ENCODE measurements at regions not wholly inside any gene's neighbourhood (a gene's known extent, or its start where the extent isn't known, plus 50 kb on each side); places are given as distances from the start of the nearest gene placed in this dataset.

- Histone ChIP-seq H3K4me3 (no peak overlapping the region), H2AFZ (ENCODE audit: control insufficient read depth, low read depth, low read length) (no peak overlapping the region), H3K79me2 (ENCODE audit: control insufficient read depth, insufficient read depth, low read length) (no peaks in the 10 kb centered on the region), H3K27ac (ENCODE audit: control insufficient read depth, insufficient read depth) (no peak overlapping the region), H3K9ac (ENCODE audit: control insufficient read depth, insufficient read depth, low read length) (no peak overlapping the region), H3K4me2 (ENCODE audit: control insufficient read depth, insufficient read depth) (no peak overlapping the region), H3K27me3 (replicated peaks in 1 of 2; ENCODE audit: control insufficient read depth in 2 of 2, insufficient read depth in 2 of 2, low read length in 1 of 2) (no peaks in the 10 kb centered on the region), H4K20me1 (ENCODE audit: control insufficient read depth, insufficient read depth) (no peaks in the 10 kb centered on the region), H3K9me3 (replicated peaks; ENCODE audit: control insufficient read depth, insufficient read depth, low read length) (no peaks in the 10 kb centered on the region), H3K36me3 (ENCODE audit: control insufficient read depth in 2 of 2, insufficient read depth in 2 of 2, low read length in 1 of 2) (no peaks in the 10 kb centered on the region), H3K4me1 (ENCODE audit: control insufficient read depth, insufficient read depth, low read length) (no peaks in the 10 kb centered on the region)
- in situ Hi-C loops (cut with MboI) (no loop called here), intact Hi-C loops (cut with micrococcal nuclease; ENCODE audit: unreplicated experiment) (no loop called here)
- ChIA-PET POLR2A (interaction anchor here (0.6 kb wide), 1 partner anchor 146 kb away, joined by 3 read pairs; no protein-coding TSS in a partner anchor), RAD21 (ENCODE audit: unreplicated experiment) (no interaction called here), CTCF (no interaction called here), SMC1A (ENCODE audit: uncharacterized antibody, unreplicated experiment) (interaction anchor here (0.7 kb wide), 1 partner anchor 17 kb away, joined by 5 read pairs; no protein-coding TSS in a partner anchor)
- ATAC-seq (no peak), FAIRE-seq (no peak), DNase-seq (ENCODE audit: low read depth, low spot score) (no peak)
- WGBS (ENCODE audit: insufficient coverage, insufficient replicate concordance, low lambda C conversion rate, missing lambda C conversion rate), result 0% methylated on average over 1 of the region's 1 CpG
- no TSS peak for BruUV-seq (replicated peaks)
- TF ChIP-seq KAT2A (conservative IDR thresholded peaks at IDR 0.05; ENCODE audit: control insufficient read depth, low read depth, low read length) (no peak), CHD2 (IDR thresholded peaks at IDR 0.05; ENCODE audit: borderline replicate concordance, low read depth, low read length) (no peak), ZBTB40 (IDR thresholded peaks at IDR 0.05; ENCODE audit: borderline replicate concordance) (no peak), SREBF2 (IDR thresholded peaks at IDR 0.05; ENCODE audit: low read length) (no peak)
- TF ChIP-seq, protein P1, sequence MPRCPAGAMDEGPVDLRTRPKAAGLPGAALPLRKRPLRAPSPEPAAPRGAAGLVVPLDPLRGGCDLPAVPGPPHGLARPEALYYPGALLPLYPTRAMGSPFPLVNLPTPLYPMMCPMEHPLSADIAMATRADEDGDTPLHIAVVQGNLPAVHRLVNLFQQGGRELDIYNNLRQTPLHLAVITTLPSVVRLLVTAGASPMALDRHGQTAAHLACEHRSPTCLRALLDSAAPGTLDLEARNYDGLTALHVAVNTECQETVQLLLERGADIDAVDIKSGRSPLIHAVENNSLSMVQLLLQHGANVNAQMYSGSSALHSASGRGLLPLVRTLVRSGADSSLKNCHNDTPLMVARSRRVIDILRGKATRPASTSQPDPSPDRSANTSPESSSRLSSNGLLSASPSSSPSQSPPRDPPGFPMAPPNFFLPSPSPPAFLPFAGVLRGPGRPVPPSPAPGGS (IDR thresholded peaks at IDR 0.05; ENCODE audit: borderline replicate concordance, insufficient read depth, low read depth, low read length, poor library complexity, severe bottlenecking), result no peak
- TF ChIP-seq, protein P2, sequence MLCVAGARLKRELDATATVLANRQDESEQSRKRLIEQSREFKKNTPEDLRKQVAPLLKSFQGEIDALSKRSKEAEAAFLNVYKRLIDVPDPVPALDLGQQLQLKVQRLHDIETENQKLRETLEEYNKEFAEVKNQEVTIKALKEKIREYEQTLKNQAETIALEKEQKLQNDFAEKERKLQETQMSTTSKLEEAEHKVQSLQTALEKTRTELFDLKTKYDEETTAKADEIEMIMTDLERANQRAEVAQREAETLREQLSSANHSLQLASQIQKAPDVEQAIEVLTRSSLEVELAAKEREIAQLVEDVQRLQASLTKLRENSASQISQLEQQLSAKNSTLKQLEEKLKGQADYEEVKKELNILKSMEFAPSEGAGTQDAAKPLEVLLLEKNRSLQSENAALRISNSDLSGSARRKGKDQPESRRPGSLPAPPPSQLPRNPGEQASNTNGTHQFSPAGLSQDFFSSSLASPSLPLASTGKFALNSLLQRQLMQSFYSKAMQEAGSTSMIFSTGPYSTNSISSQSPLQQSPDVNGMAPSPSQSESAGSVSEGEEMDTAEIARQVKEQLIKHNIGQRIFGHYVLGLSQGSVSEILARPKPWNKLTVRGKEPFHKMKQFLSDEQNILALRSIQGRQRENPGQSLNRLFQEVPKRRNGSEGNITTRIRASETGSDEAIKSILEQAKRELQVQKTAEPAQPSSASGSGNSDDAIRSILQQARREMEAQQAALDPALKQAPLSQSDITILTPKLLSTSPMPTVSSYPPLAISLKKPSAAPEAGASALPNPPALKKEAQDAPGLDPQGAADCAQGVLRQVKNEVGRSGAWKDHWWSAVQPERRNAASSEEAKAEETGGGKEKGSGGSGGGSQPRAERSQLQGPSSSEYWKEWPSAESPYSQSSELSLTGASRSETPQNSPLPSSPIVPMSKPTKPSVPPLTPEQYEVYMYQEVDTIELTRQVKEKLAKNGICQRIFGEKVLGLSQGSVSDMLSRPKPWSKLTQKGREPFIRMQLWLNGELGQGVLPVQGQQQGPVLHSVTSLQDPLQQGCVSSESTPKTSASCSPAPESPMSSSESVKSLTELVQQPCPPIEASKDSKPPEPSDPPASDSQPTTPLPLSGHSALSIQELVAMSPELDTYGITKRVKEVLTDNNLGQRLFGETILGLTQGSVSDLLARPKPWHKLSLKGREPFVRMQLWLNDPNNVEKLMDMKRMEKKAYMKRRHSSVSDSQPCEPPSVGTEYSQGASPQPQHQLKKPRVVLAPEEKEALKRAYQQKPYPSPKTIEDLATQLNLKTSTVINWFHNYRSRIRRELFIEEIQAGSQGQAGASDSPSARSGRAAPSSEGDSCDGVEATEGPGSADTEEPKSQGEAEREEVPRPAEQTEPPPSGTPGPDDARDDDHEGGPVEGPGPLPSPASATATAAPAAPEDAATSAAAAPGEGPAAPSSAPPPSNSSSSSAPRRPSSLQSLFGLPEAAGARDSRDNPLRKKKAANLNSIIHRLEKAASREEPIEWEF (IDR thresholded peaks at IDR 0.05; ENCODE audit: insufficient replicate concordance, low read depth, low read length), result no peak
- TF ChIP-seq, protein P3, sequence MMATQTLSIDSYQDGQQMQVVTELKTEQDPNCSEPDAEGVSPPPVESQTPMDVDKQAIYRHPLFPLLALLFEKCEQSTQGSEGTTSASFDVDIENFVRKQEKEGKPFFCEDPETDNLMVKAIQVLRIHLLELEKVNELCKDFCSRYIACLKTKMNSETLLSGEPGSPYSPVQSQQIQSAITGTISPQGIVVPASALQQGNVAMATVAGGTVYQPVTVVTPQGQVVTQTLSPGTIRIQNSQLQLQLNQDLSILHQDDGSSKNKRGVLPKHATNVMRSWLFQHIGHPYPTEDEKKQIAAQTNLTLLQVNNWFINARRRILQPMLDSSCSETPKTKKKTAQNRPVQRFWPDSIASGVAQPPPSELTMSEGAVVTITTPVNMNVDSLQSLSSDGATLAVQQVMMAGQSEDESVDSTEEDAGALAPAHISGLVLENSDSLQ (IDR thresholded peaks at IDR 0.05), result no peak
- TF ChIP-seq, protein P4, sequence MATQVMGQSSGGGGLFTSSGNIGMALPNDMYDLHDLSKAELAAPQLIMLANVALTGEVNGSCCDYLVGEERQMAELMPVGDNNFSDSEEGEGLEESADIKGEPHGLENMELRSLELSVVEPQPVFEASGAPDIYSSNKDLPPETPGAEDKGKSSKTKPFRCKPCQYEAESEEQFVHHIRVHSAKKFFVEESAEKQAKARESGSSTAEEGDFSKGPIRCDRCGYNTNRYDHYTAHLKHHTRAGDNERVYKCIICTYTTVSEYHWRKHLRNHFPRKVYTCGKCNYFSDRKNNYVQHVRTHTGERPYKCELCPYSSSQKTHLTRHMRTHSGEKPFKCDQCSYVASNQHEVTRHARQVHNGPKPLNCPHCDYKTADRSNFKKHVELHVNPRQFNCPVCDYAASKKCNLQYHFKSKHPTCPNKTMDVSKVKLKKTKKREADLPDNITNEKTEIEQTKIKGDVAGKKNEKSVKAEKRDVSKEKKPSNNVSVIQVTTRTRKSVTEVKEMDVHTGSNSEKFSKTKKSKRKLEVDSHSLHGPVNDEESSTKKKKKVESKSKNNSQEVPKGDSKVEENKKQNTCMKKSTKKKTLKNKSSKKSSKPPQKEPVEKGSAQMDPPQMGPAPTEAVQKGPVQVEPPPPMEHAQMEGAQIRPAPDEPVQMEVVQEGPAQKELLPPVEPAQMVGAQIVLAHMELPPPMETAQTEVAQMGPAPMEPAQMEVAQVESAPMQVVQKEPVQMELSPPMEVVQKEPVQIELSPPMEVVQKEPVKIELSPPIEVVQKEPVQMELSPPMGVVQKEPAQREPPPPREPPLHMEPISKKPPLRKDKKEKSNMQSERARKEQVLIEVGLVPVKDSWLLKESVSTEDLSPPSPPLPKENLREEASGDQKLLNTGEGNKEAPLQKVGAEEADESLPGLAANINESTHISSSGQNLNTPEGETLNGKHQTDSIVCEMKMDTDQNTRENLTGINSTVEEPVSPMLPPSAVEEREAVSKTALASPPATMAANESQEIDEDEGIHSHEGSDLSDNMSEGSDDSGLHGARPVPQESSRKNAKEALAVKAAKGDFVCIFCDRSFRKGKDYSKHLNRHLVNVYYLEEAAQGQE (IDR thresholded peaks at IDR 0.05; ENCODE audit: low read depth, low read length), result no peak
These were observed 275.7 kb upstream of the SLC16A7 start for GRCh38 chr12:59320112-59320511.

Measured in GM12878 (cell line).